Fibroblast of upper back skin (primary cell): ENCODE measurements at regions not wholly inside any gene's neighbourhood (a gene's known extent, or its start where the extent isn't known, plus 50 kb on each side); places are given as distances from the start of the nearest gene placed in this dataset.
"Not testable (repeated sequence)": the region's sequence is repeated elsewhere in the genome, so short reads cannot be mapped to it uniquely, and the experiment has no call there.

Experiments
- DNase-seq: peaks from one replicate; pipeline ENCODE4 v3.0.0-alpha.2; 2013

DNA sequence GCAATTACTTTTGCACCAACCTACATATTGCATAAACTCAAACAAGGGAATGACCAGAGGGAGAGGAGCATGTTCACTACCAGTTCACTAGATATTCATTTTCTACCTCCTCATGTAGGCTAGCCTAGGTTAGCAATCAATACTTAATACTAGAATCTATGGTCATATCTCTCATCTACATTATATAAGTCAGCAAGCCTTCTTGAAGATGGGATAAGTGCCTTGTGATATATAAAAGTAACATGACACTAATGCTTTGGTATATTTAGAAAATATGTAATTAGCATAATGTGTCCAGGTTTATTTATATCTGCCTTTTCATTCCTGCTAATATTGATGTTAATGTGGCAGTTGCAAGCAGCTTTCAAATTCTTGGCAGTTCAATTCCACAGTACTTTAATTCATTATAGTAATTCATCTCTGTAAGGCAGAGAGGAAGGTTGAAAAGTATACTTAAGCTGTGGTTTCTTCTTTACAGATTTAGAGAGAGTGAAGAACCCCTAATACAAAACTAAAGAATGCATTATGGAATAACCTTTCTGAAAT, 1613.2 kb upstream of the ACO1 start:
- no peak for DNase-seq

DNA sequence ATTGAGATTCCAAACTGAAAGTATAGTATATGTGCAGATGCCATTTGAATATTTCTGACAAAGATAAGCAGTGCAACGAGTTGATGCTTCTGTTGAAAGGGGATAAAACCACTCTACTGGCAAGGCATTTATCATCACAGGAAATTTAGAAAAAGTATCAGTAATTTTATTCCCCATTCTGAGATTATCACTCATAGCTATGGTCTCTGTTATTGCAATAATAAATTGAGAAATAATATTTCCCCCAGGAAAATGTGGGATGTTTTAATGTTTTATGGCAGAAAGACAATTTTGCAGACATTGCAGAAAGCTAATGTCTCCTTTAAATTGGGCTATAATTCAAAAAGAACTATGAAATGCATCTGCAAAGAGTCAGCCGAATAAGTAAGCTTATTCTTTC, 1612.7 kb upstream of the ACO1 start:
- DNase-seq, result peak; percentile 1

DNA sequence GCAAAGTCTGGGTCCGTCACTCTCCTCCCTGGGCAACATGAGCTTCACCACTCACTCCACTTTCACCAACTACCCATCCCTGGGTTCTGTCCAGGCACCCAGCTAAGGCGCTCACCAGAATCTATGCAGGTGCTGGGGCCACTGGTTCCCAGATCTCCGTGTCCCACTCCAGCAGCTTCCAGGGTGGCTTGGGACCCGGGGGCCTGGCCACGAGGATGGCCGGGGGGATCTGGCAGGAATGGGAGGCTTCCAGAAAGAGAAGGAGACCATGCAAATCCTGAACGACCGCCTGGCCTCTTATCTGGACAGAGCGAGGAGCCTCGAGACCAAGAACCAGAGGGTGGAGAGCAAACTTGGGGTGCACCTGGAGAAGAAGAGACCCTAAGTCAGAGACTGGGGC, 1611.0 kb upstream of the ACO1 start:
- DNase-seq, result no peak

DNA sequence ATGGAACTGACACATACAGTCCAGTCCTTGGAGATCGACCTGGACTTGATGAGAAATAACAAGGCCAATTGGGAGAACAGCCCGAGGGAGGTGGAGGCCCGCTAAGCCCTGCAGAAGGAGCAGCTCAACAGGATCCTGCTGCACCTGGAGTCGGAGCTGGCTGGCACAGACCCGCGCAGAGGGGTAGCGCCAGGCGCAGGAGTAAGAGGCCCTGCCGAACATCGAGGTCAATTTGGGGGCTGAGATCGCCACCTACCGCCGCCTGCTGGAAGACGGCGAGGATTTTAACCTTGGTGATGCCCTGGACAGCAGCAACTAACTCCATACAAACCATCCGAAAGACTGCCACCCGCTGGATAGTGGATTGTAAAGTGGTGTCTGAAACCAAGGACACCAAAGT, 1610.1 kb upstream of the ACO1 start:
- no peak for DNase-seq

DNA sequence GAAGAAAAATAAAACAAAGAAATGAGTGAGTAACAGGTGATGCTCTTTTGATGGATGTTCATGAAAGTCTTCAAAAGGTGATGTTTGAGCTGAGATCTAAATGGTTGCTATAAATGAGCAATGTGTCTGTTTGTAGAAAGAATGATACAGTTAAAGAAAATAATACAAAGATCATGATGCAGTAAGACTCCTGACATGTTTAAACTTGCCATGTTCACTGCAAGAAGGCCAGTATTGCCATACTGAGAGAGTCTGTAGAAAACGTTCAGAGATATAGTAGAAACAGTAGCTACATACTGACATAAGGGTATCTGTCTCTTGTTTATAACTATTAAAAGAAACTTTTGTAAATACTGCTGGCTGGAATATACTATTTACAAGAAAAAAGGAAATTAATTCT, 1609.2 kb upstream of the ACO1 start:
- no peak for DNase-seq

DNA sequence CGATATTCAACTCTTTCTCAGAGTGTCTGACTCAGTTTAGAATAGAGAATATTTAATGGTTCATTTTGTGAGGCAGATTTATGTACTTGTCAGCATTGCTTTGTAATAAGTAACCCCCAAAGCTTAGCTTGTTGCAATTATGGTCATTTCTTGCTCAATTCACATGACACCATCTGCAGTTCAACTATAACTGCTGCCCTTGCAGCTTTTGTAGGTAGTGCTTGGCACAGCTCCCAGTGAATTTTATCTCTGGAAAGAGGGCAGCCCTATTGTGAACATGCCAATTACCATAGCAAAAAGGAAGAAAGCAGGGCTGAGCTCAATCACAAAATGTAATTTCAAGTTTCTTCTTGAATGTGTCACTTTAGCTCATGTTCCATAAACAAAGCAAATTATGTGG, 1587.7 kb upstream of the ACO1 start:
- no peak for DNase-seq

DNA sequence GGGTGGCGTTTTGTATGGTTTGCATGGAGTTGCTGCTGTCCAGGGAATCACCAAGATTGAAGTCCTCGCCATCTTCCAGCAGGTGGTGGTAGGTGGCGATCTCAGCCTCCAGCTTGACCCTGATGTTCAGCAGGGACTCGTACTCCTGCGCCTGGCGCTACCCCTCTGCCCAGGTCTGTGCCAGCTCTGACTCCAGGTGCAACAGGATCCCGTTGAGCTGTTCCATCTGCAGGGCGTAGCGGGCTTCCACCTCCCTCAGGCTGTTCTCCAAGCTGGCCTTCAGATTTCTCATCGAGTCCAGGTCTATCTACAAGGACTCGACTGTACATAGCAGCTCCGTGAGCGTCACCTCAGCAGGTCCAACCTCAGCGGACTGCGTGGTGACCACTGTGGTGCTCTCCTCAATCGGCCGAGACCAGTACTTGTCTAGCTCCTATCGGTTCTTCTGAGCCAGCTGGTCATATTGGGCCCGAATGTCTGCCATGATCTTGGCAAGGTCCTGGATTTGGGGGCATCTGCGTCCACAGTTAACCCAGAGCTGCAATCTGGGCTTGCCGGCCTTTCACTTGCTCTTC, 1584.8 kb upstream of the ACO1 start:
- no peak for DNase-seq

DNA sequence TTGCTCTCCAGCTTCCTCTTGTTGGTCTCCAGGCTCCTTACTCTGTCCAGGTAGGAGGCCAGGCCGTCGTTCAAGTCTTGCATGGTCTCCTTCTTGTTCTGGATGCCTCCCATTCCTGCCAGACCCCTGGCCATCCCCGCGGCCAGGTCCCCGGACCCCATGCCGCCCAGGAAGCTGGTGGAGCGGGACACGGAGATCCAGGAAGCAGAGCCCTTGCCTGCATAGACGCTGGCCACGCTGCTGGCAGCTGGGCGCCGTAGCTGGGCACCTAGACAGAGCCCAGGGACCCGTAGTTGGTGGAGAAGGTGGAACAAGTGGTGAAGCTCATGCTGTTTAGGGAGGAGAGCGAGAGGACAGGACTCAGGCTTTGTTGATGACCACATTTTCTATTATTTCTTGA, 1584.0 kb upstream of the ACO1 start:
- DNase-seq, result no peak

DNA sequence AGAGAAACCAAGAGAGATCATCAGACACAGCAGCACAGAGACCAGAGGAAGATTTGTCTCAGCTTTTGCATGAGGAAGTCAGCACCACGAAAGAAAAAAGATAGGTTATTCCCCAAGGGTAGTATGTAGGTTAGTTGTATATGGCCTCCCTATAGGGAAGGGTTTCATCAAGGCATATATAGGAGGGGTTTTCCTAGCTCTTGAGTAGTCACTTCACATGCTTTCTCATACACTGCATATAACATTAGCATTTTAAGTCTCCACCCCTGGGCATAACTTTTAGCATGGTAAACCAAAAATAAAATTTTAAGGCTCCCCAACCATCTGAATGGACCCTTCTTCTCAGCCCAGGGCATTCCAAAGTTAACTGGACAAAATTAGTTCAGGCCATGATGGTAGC, 1571.6 kb upstream of the ACO1 start:
- DNase-seq, result no peak

DNA sequence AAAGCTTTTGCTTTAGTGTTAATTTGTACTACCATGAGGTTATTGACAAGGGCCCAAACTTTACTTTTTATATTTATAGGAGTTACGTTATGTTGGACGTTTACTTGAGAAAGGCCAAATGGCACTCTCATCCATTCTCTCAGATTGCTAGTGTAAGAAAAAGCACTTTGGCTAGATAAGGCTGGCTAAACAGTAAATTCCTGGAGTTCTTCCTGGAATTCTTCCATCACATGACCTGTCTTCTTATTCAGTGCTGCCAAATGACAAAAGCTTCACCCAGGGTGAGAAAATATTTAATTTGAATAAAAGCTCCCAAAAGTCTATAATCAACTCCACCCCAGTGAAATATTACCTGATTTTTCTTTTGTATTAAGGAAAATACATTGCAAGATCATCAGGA, 1568.9 kb upstream of the ACO1 start:
- DNase-seq, result no peak

DNA sequence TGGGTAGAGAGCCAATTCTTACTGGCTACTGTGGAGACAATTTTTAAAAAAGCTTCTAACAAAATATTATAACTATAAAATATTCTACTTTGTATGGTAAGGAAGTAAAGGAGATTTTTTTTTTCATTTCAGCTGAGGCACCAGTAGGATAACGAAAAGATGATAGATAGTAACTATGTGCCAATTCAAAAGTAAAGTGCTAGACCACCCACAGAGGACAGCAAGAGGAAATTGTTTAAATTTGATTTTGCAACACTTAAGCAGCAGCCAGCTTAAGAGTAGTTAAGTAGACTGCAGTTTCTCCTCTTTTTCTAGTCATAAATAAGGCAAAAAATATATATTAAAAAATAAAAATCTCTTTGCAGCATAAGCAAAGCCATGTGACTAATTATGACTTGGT, 1539.3 kb upstream of the ACO1 start:
- no peak for DNase-seq

DNA sequence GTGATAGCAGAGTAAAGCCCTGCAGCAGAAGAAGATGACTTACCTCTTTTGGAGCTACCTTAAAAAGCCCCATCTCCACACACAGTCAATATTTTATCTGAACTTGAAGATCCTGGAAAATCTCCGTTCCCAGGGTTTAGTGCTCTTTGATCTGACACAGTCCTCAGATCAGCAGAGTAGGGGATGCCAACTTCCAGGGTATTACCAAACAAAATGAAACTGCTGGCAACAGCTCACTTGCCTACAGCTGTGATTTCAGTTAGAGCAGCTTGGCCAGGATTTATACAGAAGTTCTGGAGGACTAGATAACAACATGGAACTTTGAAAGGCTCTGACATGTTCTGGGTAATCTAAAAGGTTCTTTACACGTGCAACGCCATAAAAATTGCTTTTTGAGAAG, 1537.8 kb upstream of the ACO1 start:
- no peak for DNase-seq

DNA sequence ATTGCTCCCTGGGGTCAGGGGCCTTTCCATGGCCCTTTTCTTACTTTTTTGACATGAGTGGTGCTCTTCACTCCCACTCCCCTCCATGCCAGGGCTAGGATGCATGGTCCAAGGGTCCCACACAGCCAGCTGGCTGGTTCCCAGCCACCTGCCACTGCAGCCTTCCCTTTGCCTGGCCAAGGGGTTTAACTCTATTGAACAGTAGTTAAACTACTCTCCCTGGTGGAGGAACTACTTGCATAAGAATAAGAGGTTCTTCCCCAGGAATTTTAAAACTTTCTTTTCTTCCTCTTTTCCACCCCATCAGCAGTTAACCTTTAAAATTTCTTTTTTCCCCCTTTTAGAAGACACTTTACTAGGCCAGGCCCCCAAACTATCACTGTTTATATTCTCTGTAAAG, 1532.8 kb upstream of the ACO1 start:
- DNase-seq, result no peak

DNA sequence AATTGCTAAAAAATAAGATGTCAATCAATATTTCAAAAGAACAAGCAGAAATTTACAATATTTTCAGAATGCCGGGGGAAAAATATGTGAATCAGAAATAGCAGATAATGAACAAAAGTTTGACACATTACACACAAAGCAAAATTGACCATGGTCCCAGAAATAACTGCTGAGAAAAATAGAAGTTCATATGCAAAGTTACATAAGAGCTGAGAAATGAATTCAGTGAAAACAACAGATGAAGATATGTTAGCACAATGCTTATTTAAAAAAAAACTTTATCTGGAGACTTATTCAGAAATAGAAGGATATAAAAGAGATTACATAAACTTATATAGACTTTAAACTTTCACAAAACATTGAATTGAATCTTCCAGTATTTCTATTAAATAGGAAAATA, 1483.7 kb upstream of the ACO1 start:
- no peak for DNase-seq

DNA sequence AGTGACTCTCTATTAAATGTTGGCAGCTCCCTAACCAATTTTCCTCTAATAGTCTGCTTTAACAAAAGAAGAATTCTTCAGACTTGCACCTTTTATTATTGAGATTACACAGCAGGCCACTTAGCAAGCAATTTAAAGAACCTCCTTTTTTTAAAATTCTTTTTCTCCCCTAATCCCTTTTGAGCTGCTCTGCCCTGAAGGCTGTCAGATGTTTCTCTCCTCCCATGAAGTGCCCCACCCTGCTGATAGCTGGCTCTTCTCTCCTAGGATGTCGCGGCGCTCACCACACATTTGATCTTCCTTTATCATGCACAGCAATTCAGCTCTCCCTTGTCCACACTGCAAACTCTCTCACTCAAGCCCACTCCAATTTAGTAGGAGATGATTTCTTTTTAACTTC, 1471.1 kb upstream of the ACO1 start:
- DNase-seq, result no peak

DNA sequence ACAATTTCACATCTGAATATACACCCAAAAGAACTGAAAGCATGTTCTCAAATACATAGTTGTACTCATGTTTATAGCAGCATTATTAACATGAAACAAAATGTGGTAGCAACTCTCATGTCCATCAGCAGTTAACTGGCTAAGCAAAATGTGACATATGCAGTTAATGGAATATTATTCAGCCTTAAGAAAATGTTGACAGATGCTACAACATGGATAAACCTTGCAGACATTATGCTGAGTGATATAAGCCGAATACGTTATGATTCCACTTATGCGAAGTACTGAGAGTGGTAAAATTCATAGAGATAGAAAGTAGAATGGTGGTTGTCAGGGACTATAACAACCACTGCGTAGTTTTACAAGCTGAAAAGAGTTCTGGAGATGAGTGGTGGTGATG, 1469.0 kb upstream of the ACO1 start:
- no peak for DNase-seq

DNA sequence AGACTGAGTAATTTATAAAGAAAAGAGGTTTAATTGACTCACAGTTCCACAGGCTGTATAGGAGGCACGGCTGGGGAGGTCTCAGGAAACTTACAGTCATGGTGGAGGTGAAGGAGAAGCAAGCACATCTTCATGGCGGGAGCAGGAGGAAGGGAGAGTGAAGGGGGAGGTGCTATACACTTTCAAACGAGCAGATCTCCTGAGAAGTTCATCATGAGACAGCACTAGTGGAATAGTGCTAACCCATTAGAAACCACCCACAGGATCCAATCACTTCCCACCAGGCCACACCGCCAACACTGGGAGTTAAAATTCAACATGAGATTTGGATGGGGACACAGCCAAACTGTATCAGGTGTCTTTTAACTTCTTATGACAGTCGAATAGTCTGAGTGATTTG, 1459.3 kb upstream of the ACO1 start:
- DNase-seq, result no peak

DNA sequence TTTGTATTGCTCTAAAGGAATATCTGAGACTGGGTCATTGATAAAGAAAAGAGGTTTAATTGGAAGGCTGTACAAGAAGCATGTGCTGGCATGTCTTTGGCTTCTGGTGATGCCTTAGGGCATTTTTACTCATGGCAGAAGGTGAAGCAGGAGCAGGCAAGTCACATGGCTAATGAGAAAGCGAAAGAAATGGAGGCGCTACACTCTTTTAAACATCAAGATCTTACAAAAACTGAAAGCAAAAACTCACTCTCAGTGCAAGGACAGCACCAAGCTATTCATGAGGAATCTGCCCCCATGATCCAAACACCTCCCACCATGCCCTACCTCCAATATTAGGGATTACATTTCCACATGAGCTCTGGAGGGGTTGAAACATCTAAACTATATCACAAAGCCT, 1458.8 kb upstream of the ACO1 start:
- DNase-seq, result no peak

DNA sequence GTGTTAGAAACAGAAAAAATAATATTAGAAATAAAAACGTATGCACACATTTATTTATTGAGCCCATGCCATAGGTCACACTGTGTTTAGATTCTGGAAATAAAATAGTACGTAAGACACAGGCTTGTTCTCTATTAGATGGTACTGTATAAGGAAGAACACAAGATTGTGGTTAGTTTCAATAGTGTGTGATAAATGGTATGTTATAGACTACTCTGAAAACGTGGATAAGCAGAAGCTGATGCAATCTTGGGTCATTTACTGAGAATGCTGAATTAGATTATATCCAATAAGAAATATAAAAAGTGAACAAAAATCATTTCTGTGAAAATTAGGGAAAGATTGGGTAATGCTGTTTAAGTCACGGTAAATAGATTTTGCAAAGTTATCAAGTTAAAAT, 1456.4 kb upstream of the ACO1 start:
- peak; percentile 10 for DNase-seq

DNA sequence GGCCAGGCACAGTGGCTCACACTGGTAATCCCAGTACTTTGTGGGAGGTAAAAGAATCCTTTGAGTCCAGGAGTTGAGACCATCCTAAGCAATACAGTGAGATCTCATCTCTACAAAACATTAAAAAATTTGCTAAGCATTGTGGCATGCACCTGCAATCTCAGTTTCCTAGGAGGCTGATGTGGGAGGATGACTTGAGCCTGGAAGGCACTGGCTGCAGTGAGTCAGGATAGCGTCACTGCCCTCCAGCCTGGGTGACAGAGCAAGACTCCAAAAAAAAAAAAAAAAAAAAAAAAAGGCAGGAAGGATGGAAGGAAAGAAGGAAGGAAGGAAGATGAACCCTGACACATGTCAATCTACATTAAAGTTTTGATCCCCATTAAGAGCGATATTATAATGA, 1452.2 kb upstream of the ACO1 start:
- DNase-seq, result no peak

DNA sequence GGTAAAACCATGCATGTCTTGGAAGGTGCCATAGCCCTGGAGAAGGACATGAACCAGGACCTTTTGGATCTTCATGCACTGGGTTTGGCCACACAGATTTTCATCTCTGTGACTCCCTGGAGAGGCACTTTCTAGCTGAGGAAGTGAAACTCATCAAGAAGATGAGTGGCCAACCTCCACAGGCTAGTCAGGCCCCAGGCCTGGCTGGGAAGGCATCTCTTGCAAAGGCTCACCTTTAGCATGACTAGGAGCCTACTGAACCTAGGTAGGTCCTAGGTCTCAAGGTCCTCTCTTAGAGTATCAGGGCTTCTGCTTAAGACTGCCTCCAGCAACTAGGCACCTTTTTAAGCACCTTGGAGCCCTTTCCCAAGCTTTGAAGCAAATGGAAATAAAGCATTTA, 1448.7 kb upstream of the ACO1 start:
- DNase-seq, result no peak

DNA sequence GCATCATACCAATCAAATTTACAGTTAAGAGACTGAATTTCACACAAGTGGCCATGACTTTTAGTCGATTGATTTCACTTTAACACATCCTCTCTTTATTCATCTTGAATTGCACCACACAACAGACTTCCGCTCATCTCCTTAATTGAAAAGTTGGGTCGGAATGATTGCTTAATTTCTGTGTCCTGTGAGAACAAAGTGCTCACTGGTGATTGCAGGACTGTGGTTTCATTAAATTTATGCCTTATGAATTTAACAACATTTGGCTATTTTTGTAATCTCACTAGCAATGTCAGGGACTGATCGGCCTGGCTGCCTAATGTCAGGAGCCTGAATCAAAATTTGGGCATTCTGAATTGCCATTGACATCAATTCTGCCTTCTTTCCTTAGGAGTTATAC, 1447.3 kb upstream of the ACO1 start:
- DNase-seq, result no peak

DNA sequence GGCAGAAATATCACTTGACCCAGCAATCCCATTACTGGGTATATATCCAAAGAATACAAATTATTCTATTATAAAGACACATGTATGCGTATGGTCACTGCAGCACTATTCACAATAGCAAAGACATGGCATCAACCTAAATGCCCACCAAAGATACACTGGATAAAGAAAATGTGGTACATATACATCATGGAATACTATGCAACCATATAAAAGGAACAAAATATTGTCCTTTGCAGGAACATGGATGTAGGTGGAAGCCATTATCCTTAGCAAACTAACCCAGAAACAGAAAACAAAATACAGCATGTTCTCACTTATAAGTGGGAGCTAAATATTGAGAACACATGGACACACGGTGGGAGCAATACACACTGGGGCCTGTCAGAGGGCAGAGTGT, 1441.6 kb upstream of the ACO1 start:
- DNase-seq, result not testable (repeated sequence)

DNA sequence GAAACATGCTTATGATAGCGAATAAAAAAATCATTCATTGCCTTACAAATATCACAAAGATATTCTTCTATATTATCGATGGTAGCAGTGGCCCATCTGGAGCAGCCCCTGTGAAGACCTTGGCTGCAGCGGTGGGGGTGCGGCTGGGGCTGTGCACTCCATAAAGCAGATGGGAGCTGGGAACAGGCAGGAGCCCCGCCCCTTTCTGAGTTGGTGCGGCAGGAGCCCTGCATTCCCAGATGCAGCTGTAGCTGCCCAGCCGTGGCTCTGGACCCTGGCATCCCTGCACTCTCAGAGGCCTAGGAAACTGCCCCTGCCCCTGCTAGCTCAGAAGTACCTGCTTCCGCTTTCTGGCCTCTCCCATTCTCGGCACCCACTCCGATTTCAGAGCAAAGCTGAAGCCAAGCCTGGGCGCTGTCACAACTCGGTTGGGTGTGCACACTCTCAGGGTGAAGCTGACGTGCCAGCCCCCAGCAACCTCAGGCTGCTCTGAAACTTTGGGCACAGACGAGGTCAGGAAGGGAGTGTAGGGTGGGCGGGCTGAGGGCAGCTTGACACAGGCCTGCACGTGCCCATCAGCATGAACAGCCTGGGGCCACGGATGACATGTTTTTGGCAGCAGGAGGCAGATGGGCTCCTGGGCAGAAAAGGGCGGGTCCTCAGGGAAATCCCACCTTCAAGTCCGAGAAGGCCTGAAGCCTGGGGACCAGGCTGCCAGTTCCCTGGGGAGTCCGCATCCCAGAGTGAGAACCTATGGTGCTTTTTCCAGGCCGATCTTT, 1440.8 kb upstream of the ACO1 start:
- no peak for DNase-seq

DNA sequence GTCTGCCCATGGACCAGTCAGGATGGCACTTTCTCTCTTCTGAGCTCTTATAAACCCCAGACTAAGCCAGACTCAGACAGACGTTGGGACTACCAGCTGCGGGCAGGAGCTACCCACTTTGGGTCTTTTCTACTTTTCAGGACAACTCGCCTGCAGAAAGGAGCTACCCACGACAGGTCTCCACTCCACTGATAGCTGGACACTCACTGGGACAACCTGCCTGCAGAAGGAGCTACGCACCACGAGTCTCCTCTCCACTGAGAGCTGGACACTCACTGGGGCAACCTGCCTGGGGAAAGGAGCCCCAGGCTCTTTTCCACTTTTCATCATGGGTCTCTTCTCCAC, 1440.2 kb upstream of the ACO1 start:
- DNase-seq, result no peak
